GM12878 (cell line): ENCODE measurements at regions not wholly inside any gene's neighbourhood (a gene's known extent, or its start where the extent isn't known, plus 50 kb on each side); places are given as distances from the start of the nearest gene placed in this dataset.

ENCODE experiments used
- ATAC-seq: fragments of 200-7000 bp; cut with Tn5 transposase; 3 replicates; pipeline ENCODE4 v1.9.1; 2020; ENCODE audit warnings: mild to moderate bottlenecking, moderate library complexity
- BruUV-seq: library from RNA; stranded (reverse); fragments of 400-500 nt; replicated peaks from 2 replicates; lab custom pipeline; 2021; lab: Mats Ljungman, UMichigan
- CTCF ChIA-PET: fragments of 300-600 bp; sonication (Branson Sonifier 250); formaldehyde crosslinking; extraction: SDS; loops from one replicate; lab custom pipeline; 2021; ENCODE audit warnings: inconsistent platforms; lab: Yijun Ruan, JAX
- POLR2A ChIA-PET: fragments of 350-600 bp; formaldehyde crosslinking; extraction: SDS; loops from one replicate; lab custom pipeline; 2021; ENCODE audit warnings: inconsistent platforms; lab: Charles Lee
- RAD21 ChIA-PET: fragments of 300-600 bp; sonication (Branson Sonifier 250); formaldehyde crosslinking; loops from one replicate; lab custom pipeline; 2023; ENCODE audit warnings: antibody characterized with exemption; ENCODE audit not compliant: unreplicated experiment; lab: Charles Lee
- SMC1A ChIA-PET: fragments of 300-600 bp; sonication (Branson Sonifier 250); formaldehyde crosslinking; loops from one replicate; lab custom pipeline; 2023; ENCODE audit not compliant: unreplicated experiment, uncharacterized antibody; lab: Charles Lee
- DNase-seq: peaks from one replicate; pipeline ENCODE4 v3.0.0-alpha.2; 2011; ENCODE audit warnings: low read depth, low spot score
- FAIRE-seq: peaks from 3 replicates; lab custom pipeline; 2011; peaks lifted over from hg19 to GRCh38; lab: Jason Lieb, UNC
- H2AFZ ChIP-seq: 2 replicates; pipeline ENCODE4 v1.6.0; 2011; ENCODE audit warnings: low read depth, low read length, control low read depth; ENCODE audit not compliant: control insufficient read depth
- H3K27ac ChIP-seq: 2 replicates; pipeline ENCODE4 v1.5.1; 2011; ENCODE audit warnings: control low read depth; ENCODE audit not compliant: control insufficient read depth, insufficient read depth
- H3K27me3 ChIP-seq, 2 experiments: replicated peaks in 1 of 2; 2 replicates each; pipeline versions ENCODE4 v1.6.0 to v1.6.1; 2011; ENCODE audit warnings: low read length in 1 of 2; ENCODE audit not compliant: control insufficient read depth in 2 of 2, insufficient read depth in 2 of 2
- H3K36me3 ChIP-seq, 2 experiments: 2 replicates each; pipeline ENCODE4 v1.5.1; 2011; ENCODE audit warnings: low read length in 1 of 2; ENCODE audit not compliant: control insufficient read depth in 2 of 2, insufficient read depth in 2 of 2
- H3K4me1 ChIP-seq: 2 replicates; pipeline ENCODE4 v1.6.1; 2011; ENCODE audit warnings: mild to moderate bottlenecking, low read length, moderate library complexity, mixed read lengths; ENCODE audit not compliant: control insufficient read depth, insufficient read depth
- H3K4me2 ChIP-seq: 2 replicates; pipeline ENCODE4 v1.6.0; 2011; ENCODE audit warnings: control low read depth; ENCODE audit not compliant: control insufficient read depth, insufficient read depth
- H3K4me3 ChIP-seq: fragments of 200-600 bp; sonication (generic); 2 replicates; pipeline ENCODE4 v1.5.1; 2016
- H3K79me2 ChIP-seq: 2 replicates; pipeline ENCODE4 v1.6.0; 2011; ENCODE audit warnings: low read length; ENCODE audit not compliant: control insufficient read depth, insufficient read depth
- H3K9ac ChIP-seq: 2 replicates; pipeline ENCODE4 v1.8.0; 2011; ENCODE audit warnings: low read length, control low read depth, mixed read lengths; ENCODE audit not compliant: control insufficient read depth, insufficient read depth
- H3K9me3 ChIP-seq: replicated peaks from 3 replicates; pipeline ENCODE4 v1.5.1; 2011; ENCODE audit warnings: mild to moderate bottlenecking, low read length; ENCODE audit not compliant: control insufficient read depth, insufficient read depth
- H4K20me1 ChIP-seq: 2 replicates; pipeline ENCODE4 v1.6.0; 2011; ENCODE audit not compliant: control insufficient read depth, insufficient read depth
- ATF2 ChIP-seq: IDR thresholded peaks from 2 replicates; pipeline ENCODE4 v1.6.1; 2012; ENCODE audit warnings: low read length, inconsistent platforms
- CBFB ChIP-seq: IDR thresholded peaks from 2 replicates; pipeline ENCODE4 v1.6.1; 2016; ENCODE audit warnings: antibody characterized with exemption, low read depth
- CBX3 ChIP-seq: fragments of 200-600 bp; sonication (generic); IDR thresholded peaks from 2 replicates; pipeline ENCODE4 v1.6.1; 2016; ENCODE audit warnings: low read depth, borderline replicate concordance
- DPF2 ChIP-seq: fragments of 450-650 bp; IDR thresholded peaks from 2 replicates; pipeline ENCODE4 v1.6.1; 2017; ENCODE audit warnings: mild to moderate bottlenecking
- E2F8 ChIP-seq: fragments of 450-650 bp; IDR thresholded peaks from 2 replicates; pipeline ENCODE4 v1.6.1; 2018; ENCODE audit warnings: mild to moderate bottlenecking, low read depth, moderate library complexity; ENCODE audit not compliant: partially characterized antibody
- FOS ChIP-seq: IDR thresholded peaks from 3 replicates; pipeline ENCODE4 v1.6.1; 2011; ENCODE audit warnings: borderline replicate concordance; ENCODE audit not compliant: insufficient read length; ENCODE audit errors: extremely low read depth
- KLF5 ChIP-seq: fragments of 450-650 bp; IDR thresholded peaks from 2 replicates; pipeline ENCODE4 v1.6.1; 2014; ENCODE audit warnings: mild to moderate bottlenecking; ENCODE audit not compliant: partially characterized antibody
- NFYA ChIP-seq: IDR thresholded peaks from 2 replicates; pipeline ENCODE4 v1.6.1; 2011; ENCODE audit warnings: low read depth, mild to moderate bottlenecking, low read length, improper control_type of control experiment, borderline replicate concordance
- NFYB ChIP-seq: IDR thresholded peaks from 2 replicates; pipeline ENCODE4 v1.6.1; 2011; ENCODE audit warnings: low read depth, mild to moderate bottlenecking, low read length, improper control_type of control experiment, moderate library complexity; ENCODE audit not compliant: insufficient read depth
- POLR2A ChIP-seq: IDR thresholded peaks from 2 replicates; pipeline ENCODE4 v1.6.1; 2011; ENCODE audit warnings: low read depth, mild to moderate bottlenecking, low read length
- PRDM15 ChIP-seq: fragments of 450-650 bp; formaldehyde crosslinking; IDR thresholded peaks from 2 replicates; pipeline ENCODE4 v1.4.0; 2020; ENCODE audit warnings: mild to moderate bottlenecking, moderate library complexity
- RCOR1 ChIP-seq: conservative IDR thresholded peaks from 2 replicates; pipeline ENCODE4 v1.6.1; 2012; ENCODE audit warnings: low read depth, low read length, improper control_type of control experiment
- RUNX3 ChIP-seq: IDR thresholded peaks from 2 replicates; pipeline ENCODE4 v1.6.1; 2012; ENCODE audit warnings: low read length, inconsistent platforms
- SMAD5 ChIP-seq: IDR thresholded peaks from 2 replicates; pipeline ENCODE4 v1.6.1; 2016; ENCODE audit warnings: antibody characterized with exemption, low read depth
- ZBTB11 ChIP-seq: fragments of 450-650 bp; formaldehyde crosslinking; IDR thresholded peaks from 2 replicates; pipeline ENCODE4 v1.5.0; 2022; ENCODE audit warnings: mild to moderate bottlenecking, missing genetic modification characterization
- WGBS: methylation state at CpG from one replicate; pipeline ENCODE4 v1.1.6; 2016; ENCODE audit warnings: low lambda C conversion rate; ENCODE audit not compliant: insufficient replicate concordance, insufficient coverage; ENCODE audit errors: missing lambda C conversion rate; 5-methylcytosine and 5-hydroxymethylcytosine counted together
- in situ Hi-C: fragments of 300-500 bp; cut with MboI; formaldehyde crosslinking; loops from 9 replicates; pipeline ENCODE4 v1.14.3; 2018; ENCODE audit warnings: mixed read lengths
- intact Hi-C: fragments of 100-400 bp; cut with micrococcal nuclease; formaldehyde crosslinking; loops from one replicate; pipeline ENCODE4 v1.14.2; 2022; ENCODE audit not compliant: unreplicated experiment

- no peak for FAIRE-seq
- BruUV-seq = no TSS peak
- ATAC-seq = no peak
- Histone ChIP-seq H3K79me2 (no peaks in the 10 kb centered on the region), H3K4me3 (no peak overlapping the region), H3K4me1 (no peaks in the 10 kb centered on the region), H3K36me3 (no peaks in the 10 kb centered on the region), H3K27ac (no peak overlapping the region), H3K4me2 (no peak overlapping the region), H4K20me1 (no peaks in the 10 kb centered on the region), H2AFZ (no peak overlapping the region), H3K27me3 (peaks cover 0 to 2% of the 10 kb centered on the region in 2 experiments; a peak in 1 of 4 replicates), H3K9ac (no peak overlapping the region), H3K9me3 (no peaks in the 10 kb centered on the region)
- SMC1A ChIA-PET = no interaction called here
- intact Hi-C loops (no loop called here), in situ Hi-C loops (no loop called here)
- no peak for DNase-seq
- RAD21 ChIA-PET = no interaction called here
- WGBS = 21% methylated on average over 7 of the region's 7 CpGs
- POLR2A ChIA-PET = no interaction called here
- CTCF ChIA-PET = no interaction called here
- no peak for TF ChIP-seq DPF2
- no peak for TF ChIP-seq PRDM15 (CRISPR knock-in tag)
- no peak for TF ChIP-seq RUNX3
- TF ChIP-seq NFYA = no peak
- TF ChIP-seq E2F8 = no peak
- TF ChIP-seq RCOR1 = no peak
- no peak for TF ChIP-seq FOS
- TF ChIP-seq ZBTB11 = no peak
- TF ChIP-seq POLR2A = no peak
- TF ChIP-seq SMAD5 = no peak
- no peak for TF ChIP-seq NFYB
- no peak for TF ChIP-seq CBFB
- no peak for TF ChIP-seq ATF2
- TF ChIP-seq KLF5 = no peak
- no peak for TF ChIP-seq CBX3
Measured at GRCh38 chr18:75525331-75525730, 97.8 kb upstream of the SMIM21 start.
